ENCODE measurements at regions not wholly inside any gene's neighbourhood (a gene's known extent, or its start where the extent isn't known, plus 50 kb on each side); places are given as distances from the start of the nearest gene placed in this dataset.
"Not testable (repeated sequence)": the region's sequence is repeated elsewhere in the genome, so short reads cannot be mapped to it uniquely, and the experiment has no call there.

GRCh38 chr11:42800041-42800440 lies 511.8 kb upstream of the API5 start:
- in situ Hi-C loops (cut with MboI; ENCODE audit: low sequenced_read_pairs): no loop called here

GRCh38 chr11:42802201-42802899 lies 509.4 kb upstream of the API5 start:
- in situ Hi-C loops (cut with MboI; ENCODE audit: low sequenced_read_pairs): no loop called here

- in situ Hi-C loops (cut with MboI; ENCODE audit: low sequenced_read_pairs): no loop called here
Measured at GRCh38 chr11:42806191-42806590, 505.6 kb upstream of the API5 start.

GRCh38 chr11:42812361-42812760 lies 499.4 kb upstream of the API5 start:
- in situ Hi-C loops (cut with MboI; ENCODE audit: low sequenced_read_pairs): no loop called here

- in situ Hi-C loops (cut with MboI; ENCODE audit: low sequenced_read_pairs): no loop called here
Measured at GRCh38 chr11:42812960-42813359, 498.8 kb upstream of the API5 start.

- in situ Hi-C loops (cut with MboI; ENCODE audit: low sequenced_read_pairs): no loop called here
Measured at GRCh38 chr11:42816471-42816870, 495.3 kb upstream of the API5 start.

DNA sequence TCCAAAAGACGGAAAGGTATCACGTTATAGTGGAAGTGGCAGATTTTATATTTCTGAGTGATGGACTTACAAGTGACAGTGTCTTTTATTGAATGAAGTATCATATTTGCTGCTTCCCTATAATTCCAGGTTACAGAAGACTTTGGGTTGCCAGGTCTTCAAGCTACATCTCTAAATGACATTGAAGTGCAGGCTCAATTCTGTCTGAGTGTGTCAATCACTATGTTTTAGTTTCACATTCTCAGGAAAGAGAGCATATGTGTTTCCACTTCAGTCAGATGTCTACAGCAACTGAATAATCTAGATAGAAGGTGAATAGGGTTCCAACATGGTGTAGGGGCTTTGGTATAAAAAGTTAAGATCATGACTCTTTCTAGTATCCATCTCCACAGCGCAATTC lies 492.7 kb upstream of the API5 start:
- in situ Hi-C loops (cut with MboI; ENCODE audit: low sequenced_read_pairs): no loop called here

GRCh38 chr11:42822188-42822587 lies 489.6 kb upstream of the API5 start:
- in situ Hi-C loops (cut with MboI; ENCODE audit: low sequenced_read_pairs): not testable (repeated sequence)

DNA sequence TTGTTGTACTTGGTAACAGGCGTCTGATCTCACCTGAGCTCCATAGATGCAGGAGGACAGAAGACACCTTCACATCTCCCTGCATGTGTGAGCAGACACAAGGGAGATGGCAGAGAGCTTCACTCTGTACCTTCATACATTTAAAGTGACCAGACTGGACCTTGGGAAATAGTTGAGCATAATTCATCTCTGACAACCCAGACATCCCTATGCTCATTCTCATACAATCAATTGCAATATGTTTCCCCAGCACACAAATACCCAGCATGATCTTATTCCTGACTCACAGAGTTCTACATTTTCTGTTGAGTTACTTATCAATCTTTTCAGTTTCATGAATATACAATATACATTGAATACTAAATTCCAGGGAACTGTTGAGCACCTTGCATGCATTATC lies 488.2 kb upstream of the API5 start:
- in situ Hi-C loops (cut with MboI; ENCODE audit: low sequenced_read_pairs): no loop called here

DNA sequence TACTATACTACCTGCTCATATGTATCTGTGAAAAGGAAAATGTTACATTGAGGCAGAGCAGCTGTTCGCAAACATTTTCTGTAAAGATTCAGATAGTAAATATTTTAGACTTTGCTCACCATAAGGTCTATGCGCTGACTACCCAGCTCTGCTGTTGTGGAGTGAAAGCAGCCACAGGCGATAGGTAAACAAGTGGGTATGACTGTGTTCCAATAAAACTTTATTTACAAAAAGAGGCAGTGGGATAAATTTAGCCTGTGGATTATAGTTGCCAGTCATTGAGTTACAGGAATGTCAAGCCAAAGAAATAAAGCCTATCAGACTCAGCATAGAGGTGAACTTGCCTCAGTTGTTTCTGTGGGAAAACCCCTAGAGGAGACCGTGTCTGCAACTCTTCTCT lies 487.7 kb upstream of the API5 start:
- in situ Hi-C loops (cut with MboI; ENCODE audit: low sequenced_read_pairs): no loop called here

- in situ Hi-C loops (cut with MboI; ENCODE audit: low sequenced_read_pairs): no loop called here
Measured at GRCh38 chr11:42825598-42825997, 486.2 kb upstream of the API5 start.

DNA sequence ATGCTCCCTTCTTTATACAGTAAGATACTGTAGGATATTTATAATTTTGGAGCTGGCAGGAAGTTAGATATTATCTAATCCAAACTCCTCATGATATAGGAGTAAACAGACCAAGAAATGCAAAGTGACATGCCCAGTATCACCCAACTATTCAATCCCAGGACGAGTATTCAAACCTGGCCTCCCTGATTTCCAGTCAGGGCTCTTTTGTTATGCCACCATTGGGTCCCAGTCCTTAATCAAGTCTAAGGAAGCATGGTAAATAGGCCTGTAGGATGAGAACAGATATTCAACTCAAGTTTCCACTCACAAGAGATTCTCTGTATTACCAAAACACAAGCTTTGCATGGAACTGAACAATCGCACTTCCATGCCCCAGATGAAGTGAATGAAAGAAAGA lies 484.0 kb upstream of the API5 start:
- in situ Hi-C loops (cut with MboI; ENCODE audit: low sequenced_read_pairs): no loop called here

DNA sequence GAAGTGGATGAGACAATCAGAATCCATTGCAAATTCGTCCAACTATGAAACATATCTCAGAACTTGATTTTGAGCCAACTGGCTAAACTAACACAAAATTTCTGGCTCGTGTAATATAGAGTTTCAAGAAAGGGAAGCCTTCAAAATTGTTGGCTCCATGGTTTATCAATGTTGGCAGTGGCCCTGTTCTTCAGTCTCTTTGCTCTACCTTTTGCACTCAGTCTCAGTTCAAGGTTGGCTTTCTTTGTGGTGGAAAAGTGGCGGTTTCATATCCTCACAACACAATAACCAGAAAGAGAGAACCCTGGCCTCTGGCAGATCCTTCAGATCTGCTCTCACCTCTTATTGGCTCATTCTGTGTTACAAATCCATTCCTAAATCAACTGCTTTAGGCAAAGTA lies 473.8 kb upstream of the API5 start:
- in situ Hi-C loops (cut with MboI; ENCODE audit: low sequenced_read_pairs): no loop called here

DNA sequence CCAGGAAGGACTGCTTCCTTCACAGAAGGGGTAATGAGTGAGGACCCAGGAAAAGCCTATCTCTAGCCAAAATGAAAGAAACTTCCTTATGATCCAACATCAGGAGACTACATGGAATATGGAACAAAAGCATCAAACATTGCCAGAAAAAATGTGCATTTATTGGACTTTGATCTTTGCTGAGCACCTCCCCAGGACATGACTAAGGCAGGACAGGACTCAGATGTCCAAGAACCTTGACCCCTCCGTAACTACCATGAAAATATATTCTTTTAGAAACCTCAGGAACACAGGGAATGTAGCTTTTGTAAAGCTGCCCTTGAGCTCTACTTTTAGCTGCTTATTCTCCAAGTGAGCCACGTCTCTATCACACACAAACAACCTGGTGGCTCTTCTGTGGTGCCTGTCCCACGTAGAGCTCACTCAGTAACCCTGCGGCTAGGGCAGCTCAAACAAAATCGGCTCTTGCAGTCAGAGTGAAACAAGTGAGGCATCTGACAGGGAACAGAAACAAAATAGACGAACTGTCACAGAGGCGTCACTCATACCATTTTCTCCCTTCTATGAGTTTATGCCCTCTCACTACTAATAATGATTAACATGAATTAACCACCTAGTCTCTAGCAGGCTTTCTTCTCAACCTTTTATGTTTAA lies 471.5 kb upstream of the API5 start:
- in situ Hi-C loops (cut with MboI; ENCODE audit: low sequenced_read_pairs): no loop called here

- in situ Hi-C loops (cut with MboI; ENCODE audit: low sequenced_read_pairs): no loop called here
Measured at GRCh38 chr11:42840860-42841259, 470.9 kb upstream of the API5 start.

DNA sequence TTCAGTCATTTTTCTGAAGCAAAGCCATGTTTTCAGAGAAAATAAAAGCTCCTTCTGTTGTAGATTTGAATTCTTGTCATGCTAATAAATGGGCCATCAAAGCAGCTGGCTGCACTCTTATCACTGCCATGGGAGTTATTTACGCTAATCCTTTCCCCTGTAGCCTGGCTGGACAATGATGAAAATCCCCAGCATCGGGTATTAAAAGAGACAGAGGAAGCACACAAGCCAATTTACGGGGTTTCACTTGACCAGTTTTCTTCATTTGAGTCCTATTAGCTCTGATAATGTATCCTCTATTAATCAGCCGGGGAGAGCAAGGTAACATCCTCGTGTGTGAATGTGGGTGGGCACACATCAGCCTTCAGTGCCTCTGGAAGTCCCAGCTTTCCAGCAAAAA lies 470.2 kb upstream of the API5 start:
- in situ Hi-C loops (cut with MboI; ENCODE audit: low sequenced_read_pairs): no loop called here

- in situ Hi-C loops (cut with MboI; ENCODE audit: low sequenced_read_pairs): no loop called here
Measured at GRCh38 chr11:42849362-42849761, 462.4 kb upstream of the API5 start.

DNA sequence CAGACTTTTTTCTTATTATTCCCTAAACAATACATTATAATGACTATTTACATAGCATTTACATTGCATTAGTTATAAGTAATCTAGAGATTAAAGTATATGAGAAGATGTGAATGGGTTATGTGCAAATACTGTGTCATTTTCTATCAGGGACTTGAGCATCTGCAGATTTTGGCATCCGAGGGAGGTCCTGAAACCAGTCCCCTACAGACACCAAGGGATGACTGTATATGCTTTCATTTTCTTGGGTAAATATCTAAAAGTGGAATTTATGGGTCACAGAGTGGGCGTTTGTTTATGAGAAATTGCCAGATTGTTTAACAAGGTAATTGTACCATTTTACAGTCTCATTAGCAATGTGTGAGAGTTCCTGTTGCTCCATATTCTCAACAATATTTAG lies 454.5 kb upstream of the API5 start:
- in situ Hi-C loops (cut with MboI; ENCODE audit: low sequenced_read_pairs): no loop called here

GRCh38 chr11:42870480-42870879 lies 441.3 kb upstream of the API5 start:
- in situ Hi-C loops (cut with MboI; ENCODE audit: low sequenced_read_pairs): no loop called here

DNA sequence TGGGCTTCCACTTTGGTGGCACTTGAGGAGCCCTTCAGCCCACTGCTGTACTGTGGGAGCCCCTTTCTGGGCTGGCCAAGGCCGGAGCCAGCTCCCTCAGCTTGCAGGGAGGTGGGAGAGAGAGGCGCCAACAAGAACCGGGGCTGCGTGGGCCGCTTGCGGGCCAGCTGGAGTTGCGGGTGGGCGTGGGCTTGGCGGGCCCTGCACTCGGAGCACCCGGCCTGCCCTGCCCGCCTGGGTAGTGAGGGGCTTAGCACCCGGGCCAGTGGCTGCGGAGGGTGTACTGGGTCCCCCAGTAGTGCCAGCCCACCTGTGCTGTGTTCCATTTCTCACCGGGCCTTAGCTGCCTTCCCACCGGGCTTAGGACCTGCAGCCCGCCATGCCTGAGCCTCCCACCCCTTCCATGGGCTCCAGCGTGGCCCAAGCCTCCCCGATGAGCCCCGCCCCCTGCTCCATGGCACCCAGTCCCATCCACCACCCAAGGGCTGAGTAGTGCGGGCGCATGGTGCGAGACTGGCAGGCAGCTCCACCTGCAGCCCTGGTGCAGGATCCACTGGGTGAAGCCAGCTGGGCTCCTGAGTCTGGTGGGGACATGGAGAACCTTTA lies 437.9 kb upstream of the API5 start:
- in situ Hi-C loops (cut with MboI; ENCODE audit: low sequenced_read_pairs): not testable (repeated sequence)

DNA sequence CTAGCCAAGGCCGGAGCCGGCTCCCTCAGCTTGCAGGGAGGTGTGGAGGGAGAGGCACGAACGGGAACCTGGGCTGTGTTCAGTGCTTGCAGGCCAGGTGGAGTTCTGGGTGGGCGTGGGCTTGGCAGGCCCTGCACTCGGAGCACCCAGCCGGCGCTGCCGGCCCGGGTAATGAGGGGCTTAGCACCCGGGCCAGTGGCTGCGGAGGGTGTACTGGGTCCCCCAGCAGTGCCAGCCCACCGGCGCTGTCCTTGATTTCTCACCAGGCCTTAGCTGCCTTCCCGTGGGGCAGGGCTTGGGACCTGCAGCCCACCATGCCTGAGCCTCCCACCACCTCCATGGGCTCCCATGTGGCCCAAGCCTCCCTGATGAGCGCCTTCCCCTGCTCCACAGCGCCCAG lies 430.5 kb upstream of the API5 start:
- in situ Hi-C loops (cut with MboI; ENCODE audit: low sequenced_read_pairs): not testable (repeated sequence)

GRCh38 chr11:42890773-42891172 lies 421.0 kb upstream of the API5 start:
- in situ Hi-C loops (cut with MboI; ENCODE audit: low sequenced_read_pairs): no loop called here
